ENCODE measurements at regions not wholly inside any gene's neighbourhood (a gene's known extent, or its start where the extent isn't known, plus 50 kb on each side); places are given as distances from the start of the nearest gene placed in this dataset.

- no peak for DNase-seq (ENCODE audit: low spot score)
Observed at GRCh38 chr2:176502619-176503018, 233.4 kb downstream of the MTX2 start.

GRCh38 chr2:176503776-176504175, 234.5 kb downstream of the MTX2 start:
- no peak for DNase-seq (ENCODE audit: low spot score)

GRCh38 chr2:176504440-176504839, 235.2 kb downstream of the MTX2 start:
- no peak for DNase-seq (ENCODE audit: low spot score)

- DNase-seq (ENCODE audit: low spot score) = no peak
Observed at GRCh38 chr2:176507786-176508185, 238.5 kb downstream of the MTX2 start.

- DNase-seq (ENCODE audit: low spot score) = no peak
Observed at GRCh38 chr2:176508374-176508773, 239.1 kb downstream of the MTX2 start.

- no peak for DNase-seq (ENCODE audit: low spot score)
Observed at GRCh38 chr2:176508984-176509740, 239.9 kb downstream of the MTX2 start.

- DNase-seq (ENCODE audit: low spot score) = no peak
Observed at GRCh38 chr2:176514276-176514675, 245.0 kb downstream of the MTX2 start.

GRCh38 chr2:176514805-176515500, 245.7 kb downstream of the MTX2 start:
- DNase-seq (ENCODE audit: low spot score) = no peak

GRCh38 chr2:176516051-176516602, 246.9 kb downstream of the MTX2 start:
- DNase-seq (ENCODE audit: low spot score) = no peak

- DNase-seq (ENCODE audit: low spot score) = no peak
Observed at GRCh38 chr2:176518823-176519222, 249.6 kb downstream of the MTX2 start.

GRCh38 chr2:176521878-176522670, 252.8 kb downstream of the MTX2 start:
- DNase-seq (ENCODE audit: low spot score) = no peak

- no peak for DNase-seq (ENCODE audit: low spot score)
Observed at GRCh38 chr2:176525086-176525485, 255.8 kb downstream of the MTX2 start.

- no peak for DNase-seq (ENCODE audit: low spot score)
Observed at GRCh38 chr2:176526995-176527901, 258.0 kb downstream of the MTX2 start.

- DNase-seq (ENCODE audit: low spot score) = no peak
Observed at GRCh38 chr2:176531608-176532007, 262.4 kb downstream of the MTX2 start.

- DNase-seq (ENCODE audit: low spot score) = no peak
Observed at GRCh38 chr2:176533505-176534193, 264.4 kb downstream of the MTX2 start.

GRCh38 chr2:176534798-176535466, 265.7 kb downstream of the MTX2 start:
- no peak for DNase-seq (ENCODE audit: low spot score)

- DNase-seq (ENCODE audit: low spot score) = no peak
Observed at GRCh38 chr2:176535467-176536113, 266.3 kb downstream of the MTX2 start.

- no peak for DNase-seq (ENCODE audit: low spot score)
Observed at GRCh38 chr2:176536439-176537133, 267.3 kb downstream of the MTX2 start.

GRCh38 chr2:176537932-176538331, 268.7 kb downstream of the MTX2 start:
- DNase-seq (ENCODE audit: low spot score) = no peak

Measured in HuH-7.5 (cell line).